ENCODE measurements at regions not wholly inside any gene's neighbourhood (a gene's known extent, or its start where the extent isn't known, plus 50 kb on each side); places are given as distances from the start of the nearest gene placed in this dataset.

DNA sequence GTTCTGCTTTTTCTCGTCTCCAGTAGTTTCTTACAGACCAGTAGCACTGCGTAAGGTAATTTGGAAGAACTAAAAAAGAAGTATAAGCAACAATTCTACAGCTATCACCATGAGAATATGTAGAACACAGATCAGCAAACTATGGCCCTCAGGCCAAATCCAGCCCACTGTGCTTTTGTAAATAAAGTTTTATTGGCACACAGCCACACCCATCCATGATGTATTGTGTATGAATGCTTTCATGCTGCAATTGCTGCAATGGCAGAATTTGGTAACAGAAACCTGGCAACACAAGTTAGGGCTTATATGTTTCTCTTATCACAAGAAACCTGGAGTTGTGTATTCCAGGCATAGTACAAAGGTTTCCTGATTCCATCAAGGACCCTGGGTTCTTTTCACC, 386.8 kb upstream of the TSHZ2 start:
- no peak overlapping the region for H3K4me3 ChIP-seq (replicated peaks; ENCODE audit: low read depth, low read length)
- TF ChIP-seq, protein P1, sequence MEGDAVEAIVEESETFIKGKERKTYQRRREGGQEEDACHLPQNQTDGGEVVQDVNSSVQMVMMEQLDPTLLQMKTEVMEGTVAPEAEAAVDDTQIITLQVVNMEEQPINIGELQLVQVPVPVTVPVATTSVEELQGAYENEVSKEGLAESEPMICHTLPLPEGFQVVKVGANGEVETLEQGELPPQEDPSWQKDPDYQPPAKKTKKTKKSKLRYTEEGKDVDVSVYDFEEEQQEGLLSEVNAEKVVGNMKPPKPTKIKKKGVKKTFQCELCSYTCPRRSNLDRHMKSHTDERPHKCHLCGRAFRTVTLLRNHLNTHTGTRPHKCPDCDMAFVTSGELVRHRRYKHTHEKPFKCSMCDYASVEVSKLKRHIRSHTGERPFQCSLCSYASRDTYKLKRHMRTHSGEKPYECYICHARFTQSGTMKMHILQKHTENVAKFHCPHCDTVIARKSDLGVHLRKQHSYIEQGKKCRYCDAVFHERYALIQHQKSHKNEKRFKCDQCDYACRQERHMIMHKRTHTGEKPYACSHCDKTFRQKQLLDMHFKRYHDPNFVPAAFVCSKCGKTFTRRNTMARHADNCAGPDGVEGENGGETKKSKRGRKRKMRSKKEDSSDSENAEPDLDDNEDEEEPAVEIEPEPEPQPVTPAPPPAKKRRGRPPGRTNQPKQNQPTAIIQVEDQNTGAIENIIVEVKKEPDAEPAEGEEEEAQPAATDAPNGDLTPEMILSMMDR (IDR thresholded peaks at IDR 0.05; ENCODE audit: low read depth, low read length, missing control alignments), result no peak
- DNase-seq (ENCODE audit: extremely low read depth, low read depth), result no peak

- DNase-seq (ENCODE audit: extremely low read depth, low read depth), result no peak
- H3K4me3 ChIP-seq (replicated peaks; ENCODE audit: low read depth, low read length), result no peak overlapping the region
- TF ChIP-seq, protein P1 (IDR thresholded peaks at IDR 0.05; ENCODE audit: low read depth, low read length, missing control alignments), result no peak
These were observed 387.0 kb upstream of the ZFP64 start for GRCh38 chr20:52578559-52578958.

DNA sequence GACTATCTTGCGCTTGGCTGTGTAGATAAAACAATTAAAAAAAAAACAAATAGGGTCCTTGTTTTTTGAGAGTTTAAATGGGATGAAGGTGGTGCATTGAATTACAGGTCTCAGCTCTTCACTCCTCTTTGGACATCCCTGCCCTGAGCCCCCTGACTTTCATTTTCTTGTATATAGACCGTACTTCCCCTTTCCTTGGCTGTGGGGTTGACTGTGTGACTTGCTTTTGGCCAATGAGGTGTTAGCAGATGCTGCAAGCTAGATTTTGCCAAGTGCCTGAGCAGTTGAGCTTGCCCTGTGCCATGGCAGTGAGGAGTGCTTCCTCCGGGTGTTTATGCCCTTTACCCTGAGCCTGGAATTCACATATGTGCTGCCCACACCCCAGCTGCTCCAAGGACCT, 386.1 kb upstream of the ZFP64 start:
- no peak overlapping the region for H3K4me3 ChIP-seq (replicated peaks; ENCODE audit: low read depth, low read length)
- DNase-seq (ENCODE audit: extremely low read depth, low read depth), result no peak
- TF ChIP-seq, protein P1 (IDR thresholded peaks at IDR 0.05; ENCODE audit: low read depth, low read length, missing control alignments), result no peak

DNA sequence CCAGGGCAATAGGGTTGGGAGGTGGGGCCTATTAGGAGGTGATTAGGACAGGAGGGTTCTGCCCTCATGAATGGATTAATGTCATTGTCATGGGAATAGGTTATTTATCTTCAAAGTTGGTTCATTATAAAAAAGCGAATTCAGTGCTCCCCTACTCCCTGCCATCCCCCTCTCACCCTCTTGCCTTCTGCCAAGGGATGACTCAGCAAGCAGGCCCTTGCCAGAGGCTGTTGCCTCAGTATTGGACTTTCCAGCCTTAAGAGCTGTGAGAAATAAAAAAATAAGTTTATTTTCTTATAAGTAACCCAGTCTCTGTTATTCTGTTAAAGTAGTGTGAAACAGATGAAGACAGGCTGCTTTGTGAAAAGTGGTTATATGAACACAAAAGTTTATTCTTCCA, 381.1 kb upstream of the ZFP64 start:
- no peak overlapping the region for H3K4me3 ChIP-seq (replicated peaks; ENCODE audit: low read depth, low read length)
- TF ChIP-seq, protein P1 (IDR thresholded peaks at IDR 0.05; ENCODE audit: low read depth, low read length, missing control alignments), result no peak
- no peak for DNase-seq (ENCODE audit: extremely low read depth, low read depth)

DNA sequence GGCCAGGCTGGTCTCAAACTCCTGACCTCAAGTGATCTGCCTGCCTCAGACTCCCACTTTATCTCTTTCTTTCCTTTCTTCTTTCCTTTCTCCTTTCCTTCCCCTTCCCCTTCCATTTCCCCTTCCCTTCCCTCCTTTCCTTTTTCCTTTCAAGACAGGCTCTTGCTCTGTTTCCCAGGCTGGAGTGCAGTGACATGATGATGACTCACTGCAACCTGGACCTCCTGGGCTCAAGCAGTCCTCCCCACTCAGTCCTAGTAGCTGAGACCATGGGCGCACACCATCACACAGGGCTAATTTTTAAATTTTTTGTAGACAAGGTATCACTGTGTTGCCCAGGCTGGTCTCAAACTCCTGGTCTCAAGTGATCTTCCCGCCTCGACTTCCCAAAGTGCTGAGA, 377.6 kb upstream of the ZFP64 start:
- H3K4me3 ChIP-seq (replicated peaks; ENCODE audit: low read depth, low read length), result no peak overlapping the region
- TF ChIP-seq, protein P1 (IDR thresholded peaks at IDR 0.05; ENCODE audit: low read depth, low read length, missing control alignments), result no peak
- no peak for DNase-seq (ENCODE audit: extremely low read depth, low read depth)

DNA sequence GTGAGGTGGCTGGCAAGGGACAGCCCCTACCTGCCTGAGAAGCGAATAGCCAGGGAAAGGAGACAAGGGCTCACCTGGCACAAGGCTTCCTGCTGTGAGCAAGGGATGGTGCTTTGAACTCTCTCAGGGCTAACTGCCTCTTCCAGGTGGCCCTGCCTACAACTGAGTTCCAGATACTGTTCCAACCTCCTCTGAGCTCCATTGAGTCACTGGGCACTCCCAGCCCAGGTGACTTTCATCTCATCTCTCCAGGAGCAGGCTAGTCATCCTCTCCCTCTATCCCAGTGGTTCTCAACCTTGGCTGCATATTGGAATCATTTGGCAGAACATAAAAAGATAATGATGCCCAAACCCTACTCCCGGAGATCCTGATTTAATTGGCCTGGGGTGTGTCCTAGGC, 374.0 kb upstream of the ZFP64 start:
- no peak overlapping the region for H3K4me3 ChIP-seq (replicated peaks; ENCODE audit: low read depth, low read length)
- no peak for DNase-seq (ENCODE audit: extremely low read depth, low read depth)
- TF ChIP-seq, protein P1 (IDR thresholded peaks at IDR 0.05; ENCODE audit: low read depth, low read length, missing control alignments), result no peak

- no peak for DNase-seq (ENCODE audit: extremely low read depth, low read depth)
- no peak overlapping the region for H3K4me3 ChIP-seq (replicated peaks; ENCODE audit: low read depth, low read length)
- TF ChIP-seq, protein P1 (IDR thresholded peaks at IDR 0.05; ENCODE audit: low read depth, low read length, missing control alignments), result no peak
These were observed 373.0 kb upstream of the ZFP64 start for GRCh38 chr20:52564594-52564993.

Data from HFF-Myc (cell line).